ENCODE measurements at regions not wholly inside any gene's neighbourhood (a gene's known extent, or its start where the extent isn't known, plus 50 kb on each side); places are given as distances from the start of the nearest gene placed in this dataset.

- TF ChIP-seq CTCF (IDR thresholded peaks at IDR 0.05; ENCODE audit: control insufficient read depth, insufficient read depth, low read depth, low read length, missing control alignments): no peak
- no peak for DNase-seq (ENCODE audit: low read depth)
- no peak overlapping the region for H3K4me3 ChIP-seq (ENCODE audit: control insufficient read depth, low read depth, low read length)
Observed at GRCh38 chr12:28955491-28955890, 193.6 kb upstream of the FAR2 start.

GRCh38 chr12:28955931-28956330 lies 193.1 kb upstream of the FAR2 start:
- no peak for TF ChIP-seq CTCF (IDR thresholded peaks at IDR 0.05; ENCODE audit: control insufficient read depth, insufficient read depth, low read depth, low read length, missing control alignments)
- DNase-seq (ENCODE audit: low read depth): no peak
- H3K4me3 ChIP-seq (ENCODE audit: control insufficient read depth, low read depth, low read length): no peak overlapping the region

GRCh38 chr12:28958553-28959195 lies 190.4 kb upstream of the FAR2 start:
- TF ChIP-seq CTCF (IDR thresholded peaks at IDR 0.05; ENCODE audit: control insufficient read depth, insufficient read depth, low read depth, low read length, missing control alignments): no peak
- no peak for DNase-seq (ENCODE audit: low read depth)
- no peak overlapping the region for H3K4me3 ChIP-seq (ENCODE audit: control insufficient read depth, low read depth, low read length)

- DNase-seq (ENCODE audit: low read depth): no peak
- no peak for TF ChIP-seq CTCF (IDR thresholded peaks at IDR 0.05; ENCODE audit: control insufficient read depth, insufficient read depth, low read depth, low read length, missing control alignments)
- no peak overlapping the region for H3K4me3 ChIP-seq (ENCODE audit: control insufficient read depth, low read depth, low read length)
Observed at GRCh38 chr12:28961948-28962384, 187.1 kb upstream of the FAR2 start.

- peak; percentile 52 for TF ChIP-seq CTCF (IDR thresholded peaks at IDR 0.05; ENCODE audit: control insufficient read depth, insufficient read depth, low read depth, low read length, missing control alignments)
- no peak for DNase-seq (ENCODE audit: low read depth)
- no peak overlapping the region for H3K4me3 ChIP-seq (ENCODE audit: control insufficient read depth, low read depth, low read length)
Observed at GRCh38 chr12:28963554-28963953, 185.5 kb upstream of the FAR2 start.

GRCh38 chr12:28966046-28966780 lies 182.9 kb upstream of the FAR2 start:
- DNase-seq (ENCODE audit: low read depth): no peak
- no peak for TF ChIP-seq CTCF (IDR thresholded peaks at IDR 0.05; ENCODE audit: control insufficient read depth, insufficient read depth, low read depth, low read length, missing control alignments)
- no peak overlapping the region for H3K4me3 ChIP-seq (ENCODE audit: control insufficient read depth, low read depth, low read length)

Measured in AG09309 (cell line).